ENCODE measurements at regions not wholly inside any gene's neighbourhood (a gene's known extent, or its start where the extent isn't known, plus 50 kb on each side); places are given as distances from the start of the nearest gene placed in this dataset.

GRCh38 chr5:99379187-99379586 is 450.4 kb upstream of the CHD1 start:
- Mint-ChIP-seq H3K27ac (no peak overlapping the region), H3K4me1 (no peaks in the 10 kb centered on the region; the same call in 1 of the 2 replicates), H3K36me3 (peaks cover 22% of the 10 kb centered on the region), H3K27me3 (ENCODE audit: low read depth) (no peaks in the 10 kb centered on the region), H3K4me3 (no peak overlapping the region), H3K9me3 (peaks cover 23% of the 10 kb centered on the region)
- DNase-seq (ENCODE audit: low spot score): no peak
- peak; percentile 85 for ATAC-seq
- ChIA-PET POLR2A (no interaction called here), CTCF (no interaction called here)
- TF ChIP-seq ZNF512 (CRISPR knock-in tag; IDR thresholded peaks at IDR 0.05; ENCODE audit: borderline replicate concordance): no peak
- TF ChIP-seq CDX4 (CRISPR knock-in tag; IDR thresholded peaks at IDR 0.05; ENCODE audit: borderline replicate concordance): no peak
- TF ChIP-seq TCF7 (CRISPR knock-in tag; IDR thresholded peaks at IDR 0.05; ENCODE audit: low read depth): no peak
- no peak for TF ChIP-seq ARID4B (CRISPR knock-in tag; IDR thresholded peaks at IDR 0.05; ENCODE audit: borderline replicate concordance)
- no peak for TF ChIP-seq ZNF281 (CRISPR knock-in tag; IDR thresholded peaks at IDR 0.05)
- no peak for TF ChIP-seq ERG (CRISPR knock-in tag; IDR thresholded peaks at IDR 0.05)
- TF ChIP-seq ATF2 (CRISPR knock-in tag; IDR thresholded peaks at IDR 0.05; ENCODE audit: borderline replicate concordance, low read depth): no peak
- TF ChIP-seq MLX (CRISPR knock-in tag; IDR thresholded peaks at IDR 0.05): no peak
- TF ChIP-seq ATF3 (CRISPR knock-in tag; conservative IDR thresholded peaks at IDR 0.05): no peak
- no peak for TF ChIP-seq ATF1 (CRISPR knock-in tag; IDR thresholded peaks at IDR 0.05)
- no peak for TF ChIP-seq FOXJ3 (CRISPR knock-in tag; IDR thresholded peaks at IDR 0.05; ENCODE audit: borderline replicate concordance)
- TF ChIP-seq NFE2L1 (CRISPR knock-in tag; IDR thresholded peaks at IDR 0.05): no peak
- no peak for TF ChIP-seq FOXK1 (CRISPR knock-in tag; IDR thresholded peaks at IDR 0.05)

Data from WTC11 (cell line).